ENCODE measurements at regions not wholly inside any gene's neighbourhood (a gene's known extent, or its start where the extent isn't known, plus 50 kb on each side); places are given as distances from the start of the nearest gene placed in this dataset.

DNA sequence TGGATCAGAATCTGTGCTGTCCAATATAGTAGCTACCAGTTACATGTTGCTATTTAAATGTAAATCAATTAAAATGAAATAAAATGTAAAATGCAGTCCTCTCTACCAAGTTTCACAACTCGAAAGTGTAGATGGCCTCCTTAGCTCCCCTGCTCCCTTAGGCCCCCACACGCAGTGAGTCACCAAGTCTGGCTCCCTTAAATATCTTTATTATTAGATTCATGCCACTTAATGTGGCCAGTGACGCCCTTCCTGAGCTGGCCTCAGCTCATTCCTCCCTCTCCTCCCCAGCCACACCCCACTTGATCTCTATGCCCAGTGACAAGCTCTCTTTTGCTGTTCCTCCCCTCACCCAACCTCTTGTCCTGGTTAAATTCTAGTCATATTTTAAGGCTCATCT is 88.4 kb upstream of the DNAH5 start:
- intact Hi-C loops (cut with DNase I), result no loop called here
- Histone ChIP-seq H3K4me3 (ENCODE audit: low read length in 3 of 3) (no peak overlapping the region), H3K9ac (ENCODE audit: low read length in 3 of 3) (no peak overlapping the region), H3K27me3 (ENCODE audit: control insufficient read depth, insufficient read depth, low read length) (no peaks in the 10 kb centered on the region), H3K27ac (ENCODE audit: low read depth in 2 of 2, low read length in 2 of 2) (no peak overlapping the region), H3K36me3 (ENCODE audit: control insufficient read depth in 2 of 3, insufficient read depth in 3 of 3, low read length in 3 of 3) (no peaks in the 10 kb centered on the region), H3K4me1 (ENCODE audit: control insufficient read depth in 2 of 3, insufficient read depth in 2 of 3, low read depth in 1 of 3, low read length in 3 of 3) (peaks cover 0 to 11% (median 4%) of the 10 kb centered on the region in 3 donors), H3K9me3 (ENCODE audit: control insufficient read depth in 2 of 3, insufficient read depth in 1 of 3, low read length in 3 of 3) (no peaks in the 10 kb centered on the region)
- TF ChIP-seq CTCF (IDR thresholded peaks at IDR 0.05; ENCODE audit: borderline replicate concordance, extremely low read depth, insufficient read depth), result no peak
- FAIRE-seq (no peak), DNase-seq (no peak)

DNA sequence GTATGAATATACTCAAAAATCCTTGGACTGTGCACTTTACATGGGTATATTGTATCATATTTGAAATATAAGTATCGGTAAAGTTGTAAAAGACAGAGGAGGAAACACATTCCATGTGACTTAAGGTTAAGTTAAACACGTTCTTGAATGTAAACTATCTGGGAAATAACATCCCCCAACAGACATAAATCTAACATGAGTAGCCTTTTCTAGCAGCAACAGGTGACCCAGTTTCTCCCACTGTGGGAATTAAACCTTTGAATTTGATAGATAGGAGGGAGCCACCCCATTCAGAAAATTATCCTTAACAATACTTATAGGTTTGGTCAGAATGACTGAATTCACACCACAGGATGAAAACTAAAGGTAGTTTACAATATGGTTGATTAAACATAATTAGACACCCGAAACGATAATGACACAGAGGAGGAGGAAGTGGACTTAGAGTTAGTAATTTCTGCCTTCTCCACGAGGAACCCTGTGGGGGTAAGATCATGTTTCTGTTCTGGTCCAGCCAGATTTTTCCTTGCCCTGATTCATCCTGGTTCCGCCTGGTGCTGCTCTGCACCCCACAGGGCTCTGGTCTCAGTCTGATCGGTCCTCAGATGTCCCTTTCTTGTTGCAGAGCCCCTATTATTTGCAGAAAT is 84.6 kb upstream of the DNAH5 start:
- no peak for TF ChIP-seq CTCF (IDR thresholded peaks at IDR 0.05; ENCODE audit: borderline replicate concordance, extremely low read depth, insufficient read depth)
- FAIRE-seq, result no peak
- Histone ChIP-seq H3K4me3 (ENCODE audit: low read length in 3 of 3) (no peak overlapping the region), H3K27ac (ENCODE audit: low read depth in 2 of 2, low read length in 2 of 2) (no peak overlapping the region), H3K9ac (ENCODE audit: low read length in 3 of 3) (no peak overlapping the region), H3K4me1 (ENCODE audit: control insufficient read depth in 2 of 3, insufficient read depth in 2 of 3, low read depth in 1 of 3, low read length in 3 of 3) (no peaks in the 10 kb centered on the region), H3K9me3 (ENCODE audit: control insufficient read depth in 2 of 3, insufficient read depth in 1 of 3, low read length in 3 of 3) (no peaks in the 10 kb centered on the region), H3K27me3 (ENCODE audit: control insufficient read depth, insufficient read depth, low read length) (no peaks in the 10 kb centered on the region), H3K36me3 (ENCODE audit: control insufficient read depth in 2 of 3, insufficient read depth in 3 of 3, low read length in 3 of 3) (no peaks in the 10 kb centered on the region)
- intact Hi-C loops (cut with DNase I), result no loop called here
- DNase-seq, result peak in 2 of 5 donors; percentile 14 to 53

GRCh38 chr5:14028188-14028587 is 83.7 kb upstream of the DNAH5 start:
- no peak for TF ChIP-seq CTCF (IDR thresholded peaks at IDR 0.05; ENCODE audit: borderline replicate concordance, extremely low read depth, insufficient read depth)
- no peak overlapping the region for H3K9ac ChIP-seq (ENCODE audit: low read length in 3 of 3)
- no peaks in the 10 kb centered on the region for H3K4me1 ChIP-seq (ENCODE audit: control insufficient read depth in 2 of 3, insufficient read depth in 2 of 3, low read depth in 1 of 3, low read length in 3 of 3)
- H3K4me3 ChIP-seq (ENCODE audit: low read length in 3 of 3), result no peak overlapping the region
- H3K36me3 ChIP-seq (ENCODE audit: control insufficient read depth in 2 of 3, insufficient read depth in 3 of 3, low read length in 3 of 3), result no peaks in the 10 kb centered on the region
- no peak overlapping the region for H3K27ac ChIP-seq (ENCODE audit: low read depth in 2 of 2, low read length in 2 of 2)
- FAIRE-seq (no peak), DNase-seq (no peak)
- no peaks in the 10 kb centered on the region for H3K27me3 ChIP-seq (ENCODE audit: control insufficient read depth, insufficient read depth, low read length)
- intact Hi-C loops (cut with DNase I), result no loop called here
- no peaks in the 10 kb centered on the region for H3K9me3 ChIP-seq (ENCODE audit: control insufficient read depth in 2 of 3, insufficient read depth in 1 of 3, low read length in 3 of 3)

Data from kidney (tissue), 13 donors.